Breast epithelium (tissue), 3 donors: ENCODE measurements at regions not wholly inside any gene's neighbourhood (a gene's known extent, or its start where the extent isn't known, plus 50 kb on each side); places are given as distances from the start of the nearest gene placed in this dataset.

Experiments
- CTCF ChIP-seq, 3 donors: fragments of 450-650 bp; IDR thresholded peaks; one replicate each; pipeline ENCODE4 v1.5.1; 2016 to 2017; ENCODE audit warnings: antibody characterized with exemption in 3 of 3, mild to moderate bottlenecking in 3 of 3, moderate library complexity in 3 of 3
- POLR2A ChIP-seq: fragments of 450-650 bp; IDR thresholded peaks from one replicate; pipeline ENCODE4 v1.6.1; 2016; ENCODE audit warnings: antibody characterized with exemption, mild to moderate bottlenecking, moderate library complexity

GRCh38 chr5:105754056-105754455 is 1916.7 kb downstream of the EFNA5 start:
- TF ChIP-seq POLR2A, result no peak
- no peak for TF ChIP-seq CTCF (IDR thresholded peaks at IDR 0.05)
